ENCODE measurements at regions not wholly inside any gene's neighbourhood (a gene's known extent, or its start where the extent isn't known, plus 50 kb on each side); places are given as distances from the start of the nearest gene placed in this dataset.

- DNase-seq (ENCODE audit: low read depth in 1 of 2, low spot score in 2 of 2), result no peak
- no peak overlapping the region for H2AFZ ChIP-seq (ENCODE audit: low read length)
- H4K91ac ChIP-seq (replicated peaks; ENCODE audit: insufficient read length, low read length), result no peak overlapping the region
- H3K27me3 ChIP-seq (replicated peaks in 1 of 4; ENCODE audit: control insufficient read depth in 3 of 4, extremely low read depth in 1 of 4, insufficient read depth in 3 of 4, low read length in 3 of 4), result no peaks in the 10 kb centered on the region
- ChIA-PET CTCF (ENCODE audit: partially characterized antibody) (interaction anchor here (0.6 to 4.0 kb wide), 9 partner anchors 8 to 245 kb away, joined by 3 to 25 read pairs (median 3); no protein-coding TSS in a partner anchor), POLR2A (ENCODE audit: partially characterized antibody) (interaction anchor here (0.9 kb wide), 1 partner anchor 12 kb away, joined by 5 read pairs; no protein-coding TSS in a partner anchor)
- no peaks in the 10 kb centered on the region for H3K4me1 ChIP-seq (replicated peaks in 1 of 4; ENCODE audit: control insufficient read depth in 3 of 4, insufficient read depth in 4 of 4, low read length in 3 of 4)
- H4K20me1 ChIP-seq (replicated peaks in 1 of 2; ENCODE audit: control insufficient read depth in 1 of 2, insufficient read depth in 2 of 2, low read length in 2 of 2), result no peaks in the 10 kb centered on the region
- H3K4me2 ChIP-seq (ENCODE audit: insufficient read depth in 1 of 2, low read depth in 2 of 2, low read length in 2 of 2), result no peak overlapping the region
- no peak overlapping the region for H3K14ac ChIP-seq (ENCODE audit: insufficient read length)
- H2BK5ac ChIP-seq (ENCODE audit: low read depth, low read length), result no peak overlapping the region
- no peak for FAIRE-seq
- H2BK120ac ChIP-seq (replicated peaks; ENCODE audit: low read depth, low read length), result no peak overlapping the region
- H3K4me3 ChIP-seq (ENCODE audit: extremely low read depth in 1 of 4, insufficient read depth in 2 of 4, low read depth in 3 of 4, low read length in 4 of 4), result no peak overlapping the region
- no peak overlapping the region for H3K4ac ChIP-seq (replicated peaks; ENCODE audit: insufficient read length, low read depth, low read length)
- H3K18ac ChIP-seq (ENCODE audit: extremely low read depth, low read length), result no peak overlapping the region
- H3K56ac ChIP-seq (replicated peaks; ENCODE audit: insufficient read length, low read depth, low read length), result no peak overlapping the region
- TF ChIP-seq RXRA (IDR thresholded peaks at IDR 0.05; ENCODE audit: insufficient read depth, low read depth, low read length), result no peak
- TF ChIP-seq PHF8 (conservative IDR thresholded peaks at IDR 0.05; ENCODE audit: low read depth, low read length), result no peak
- TF ChIP-seq SP4 (IDR thresholded peaks at IDR 0.05; ENCODE audit: low read length), result no peak
- TF ChIP-seq GTF2F1 (IDR thresholded peaks at IDR 0.05; ENCODE audit: borderline replicate concordance, low read depth, low read length), result no peak
- no peaks in the 10 kb centered on the region for H3K79me1 ChIP-seq (ENCODE audit: low read depth, low read length)
- no peak overlapping the region for H3K27ac ChIP-seq (ENCODE audit: low read depth, low read length)
- H4K5ac ChIP-seq (ENCODE audit: insufficient read length, low read depth, low read length), result no peak overlapping the region
- H3K9ac ChIP-seq (replicated peaks in 1 of 4; ENCODE audit: extremely low read depth in 1 of 4, low read depth in 3 of 4, low read length in 3 of 4), result no peak overlapping the region
- H2BK20ac ChIP-seq (ENCODE audit: low read length), result no peak overlapping the region
- H3K23ac ChIP-seq (ENCODE audit: insufficient read length), result no peak overlapping the region
- H2AK5ac ChIP-seq (ENCODE audit: low read depth, low read length), result no peak overlapping the region
- no peaks in the 10 kb centered on the region for H3K36me3 ChIP-seq (ENCODE audit: control insufficient read depth in 2 of 4, insufficient read depth in 4 of 4, low read length in 3 of 4)
- no peak overlapping the region for H4K8ac ChIP-seq (ENCODE audit: extremely low read depth, insufficient read depth, low read length)
- H2BK15ac ChIP-seq (ENCODE audit: low read length), result no peak overlapping the region
- H3K23me2 ChIP-seq (ENCODE audit: low read depth, low read length), result no peaks in the 10 kb centered on the region
- no peaks in the 10 kb centered on the region; a peak in 1 of 4 replicates for H3K79me2 ChIP-seq (ENCODE audit: control insufficient read depth in 1 of 2, insufficient read depth in 2 of 2, low read length in 2 of 2)
- WGBS, 2 experiments (ENCODE audit: extremely low coverage in 1 of 2, insufficient coverage in 1 of 2, insufficient read length in 1 of 2, insufficient replicate concordance in 2 of 2, low coverage in 1 of 2, low lambda C conversion rate in 2 of 2, missing lambda C conversion rate in 1 of 2), result 74% methylated on average over 3 of the region's 3 CpGs; no CpG with 5 or more reads in 1 of the 2 experiments
- H2BK12ac ChIP-seq (ENCODE audit: low read depth, low read length), result no peak overlapping the region
- no peaks in the 10 kb centered on the region for H3K9me3 ChIP-seq (ENCODE audit: insufficient read depth in 2 of 2, low read depth in 1 of 2, low read length in 1 of 2)
Measured at GRCh38 chr11:10942620-10943019, 84.8 kb upstream of the ZBED5 start.

All from H1 (cell line).